ENCODE measurements at regions not wholly inside any gene's neighbourhood (a gene's known extent, or its start where the extent isn't known, plus 50 kb on each side); places are given as distances from the start of the nearest gene placed in this dataset.
"Not testable (repeated sequence)": the region's sequence is repeated elsewhere in the genome, so short reads cannot be mapped to it uniquely, and the experiment has no call there.

GRCh38 chr2:66632882-66633281, 198.0 kb downstream of the MEIS1 start:
- H3K36me3 Mint-ChIP-seq (ENCODE audit: low read depth); H3K9me3 Mint-ChIP-seq: not testable (repeated sequence)

GRCh38 chr2:66633631-66634030, 198.7 kb downstream of the MEIS1 start:
- Mint-ChIP-seq H3K27ac (no peak overlapping the region), H3K4me3 (no peak overlapping the region), H3K9me3 (peaks cover 9% of the 10 kb centered on the region), H3K36me3 (ENCODE audit: low read depth) (no peaks in the 10 kb centered on the region), H3K27me3 (no peaks in the 10 kb centered on the region), H3K4me1 (no peaks in the 10 kb centered on the region)
- no peak for ATAC-seq (replicated peaks)

More at GRCh38 chr2:66632882-66633281, 198.0 kb downstream of the MEIS1 start:
- not testable (repeated sequence) for ATAC-seq (replicated peaks); H3K27me3 Mint-ChIP-seq; H3K27ac Mint-ChIP-seq; H3K4me3 Mint-ChIP-seq; H3K4me1 Mint-ChIP-seq

- ATAC-seq (replicated peaks) = no peak
- no peaks in the 10 kb centered on the region for H3K36me3 Mint-ChIP-seq (ENCODE audit: low read depth)
- H3K27me3 Mint-ChIP-seq = no peaks in the 10 kb centered on the region
- no peaks in the 10 kb centered on the region for H3K4me1 Mint-ChIP-seq
- no peak overlapping the region for H3K4me3 Mint-ChIP-seq
- peaks cover 8% of the 10 kb centered on the region for H3K9me3 Mint-ChIP-seq
- no peak overlapping the region for H3K27ac Mint-ChIP-seq
Measured at GRCh38 chr2:66634784-66635183, 199.9 kb downstream of the MEIS1 start.

- no peaks in the 10 kb centered on the region for H3K4me1 Mint-ChIP-seq
- H3K27ac Mint-ChIP-seq = no peak overlapping the region
- H3K36me3 Mint-ChIP-seq (ENCODE audit: low read depth) = no peaks in the 10 kb centered on the region
- H3K4me3 Mint-ChIP-seq = no peak overlapping the region
- peaks cover 5% of the 10 kb centered on the region for H3K9me3 Mint-ChIP-seq
- ATAC-seq (replicated peaks) = no peak
- no peaks in the 10 kb centered on the region for H3K27me3 Mint-ChIP-seq
Measured at GRCh38 chr2:66641685-66642084, 206.8 kb downstream of the MEIS1 start.

- ATAC-seq (replicated peaks); H3K27me3 Mint-ChIP-seq; H3K36me3 Mint-ChIP-seq (ENCODE audit: low read depth); H3K4me1 Mint-ChIP-seq; H3K27ac Mint-ChIP-seq; H3K4me3 Mint-ChIP-seq: not testable (repeated sequence)
- peaks cover 14% of the 10 kb centered on the region for H3K9me3 Mint-ChIP-seq
Measured at GRCh38 chr2:66648081-66648480, 213.2 kb downstream of the MEIS1 start.

- Mint-ChIP-seq H3K27ac (no peak overlapping the region), H3K4me1 (no peaks in the 10 kb centered on the region), H3K36me3 (ENCODE audit: low read depth) (no peaks in the 10 kb centered on the region), H3K9me3 (peaks cover 14% of the 10 kb centered on the region), H3K27me3 (peaks cover 4% of the 10 kb centered on the region), H3K4me3 (no peak overlapping the region)
- ATAC-seq (replicated peaks) = no peak
Measured at GRCh38 chr2:66649006-66649405, 214.1 kb downstream of the MEIS1 start.

- Mint-ChIP-seq H3K4me3 (no peak overlapping the region), H3K4me1 (no peaks in the 10 kb centered on the region), H3K9me3 (peaks cover 9% of the 10 kb centered on the region), H3K27me3 (peaks cover 4% of the 10 kb centered on the region), H3K27ac (no peak overlapping the region), H3K36me3 (ENCODE audit: low read depth) (no peaks in the 10 kb centered on the region)
- ATAC-seq (replicated peaks) = no peak
Measured at GRCh38 chr2:66651295-66651694, 216.4 kb downstream of the MEIS1 start.

GRCh38 chr2:66660804-66661203, 225.9 kb downstream of the MEIS1 start:
- ATAC-seq (replicated peaks) = no peak
- Mint-ChIP-seq H3K36me3 (ENCODE audit: low read depth) (no peaks in the 10 kb centered on the region), H3K4me1 (no peaks in the 10 kb centered on the region), H3K27me3 (no peaks in the 10 kb centered on the region), H3K4me3 (no peak overlapping the region), H3K9me3 (peaks cover 12% of the 10 kb centered on the region), H3K27ac (no peak overlapping the region)

GRCh38 chr2:66661253-66662173, 226.6 kb downstream of the MEIS1 start:
- ATAC-seq (replicated peaks) = no peak
- no peaks in the 10 kb centered on the region for H3K27me3 Mint-ChIP-seq
- H3K4me1 Mint-ChIP-seq = no peaks in the 10 kb centered on the region
- no peaks in the 10 kb centered on the region for H3K36me3 Mint-ChIP-seq (ENCODE audit: low read depth)
- H3K27ac Mint-ChIP-seq = no peak overlapping the region
- no peak overlapping the region for H3K4me3 Mint-ChIP-seq
- peaks cover 12% of the 10 kb centered on the region for H3K9me3 Mint-ChIP-seq

- Mint-ChIP-seq H3K27ac (no peak overlapping the region), H3K9me3 (peaks cover 4% of the 10 kb centered on the region), H3K36me3 (ENCODE audit: low read depth) (no peaks in the 10 kb centered on the region), H3K4me3 (no peak overlapping the region), H3K27me3 (no peaks in the 10 kb centered on the region), H3K4me1 (no peaks in the 10 kb centered on the region)
- no peak for ATAC-seq (replicated peaks)
Measured at GRCh38 chr2:66665124-66665984, 230.4 kb downstream of the MEIS1 start.

GRCh38 chr2:66667301-66667700, 232.4 kb downstream of the MEIS1 start:
- H3K4me1 Mint-ChIP-seq = no peaks in the 10 kb centered on the region
- no peaks in the 10 kb centered on the region for H3K27me3 Mint-ChIP-seq
- H3K27ac Mint-ChIP-seq = no peak overlapping the region
- ATAC-seq (replicated peaks) = no peak
- H3K36me3 Mint-ChIP-seq (ENCODE audit: low read depth) = no peaks in the 10 kb centered on the region
- H3K9me3 Mint-ChIP-seq = no peaks in the 10 kb centered on the region
- no peak overlapping the region for H3K4me3 Mint-ChIP-seq

- Mint-ChIP-seq H3K27ac (no peak overlapping the region), H3K4me3 (no peak overlapping the region), H3K36me3 (ENCODE audit: low read depth) (no peaks in the 10 kb centered on the region), H3K27me3 (no peaks in the 10 kb centered on the region), H3K4me1 (no peaks in the 10 kb centered on the region), H3K9me3 (no peaks in the 10 kb centered on the region)
- ATAC-seq (replicated peaks) = no peak
Measured at GRCh38 chr2:66673286-66673685, 238.4 kb downstream of the MEIS1 start.

- Mint-ChIP-seq H3K9me3 (no peaks in the 10 kb centered on the region), H3K4me1 (no peaks in the 10 kb centered on the region), H3K27ac (no peak overlapping the region), H3K27me3 (no peaks in the 10 kb centered on the region), H3K36me3 (ENCODE audit: low read depth) (no peaks in the 10 kb centered on the region), H3K4me3 (no peak overlapping the region)
- ATAC-seq (replicated peaks) = no peak
Measured at GRCh38 chr2:66674087-66674486, 239.2 kb downstream of the MEIS1 start.

- H3K4me1 Mint-ChIP-seq = no peaks in the 10 kb centered on the region
- no peak for ATAC-seq (replicated peaks)
- H3K4me3 Mint-ChIP-seq = no peak overlapping the region
- no peak overlapping the region for H3K27ac Mint-ChIP-seq
- H3K27me3 Mint-ChIP-seq = no peaks in the 10 kb centered on the region
- no peaks in the 10 kb centered on the region for H3K36me3 Mint-ChIP-seq (ENCODE audit: low read depth)
- no peaks in the 10 kb centered on the region for H3K9me3 Mint-ChIP-seq
Measured at GRCh38 chr2:66675591-66675990, 240.7 kb downstream of the MEIS1 start.

- Mint-ChIP-seq H3K9me3 (no peaks in the 10 kb centered on the region), H3K36me3 (ENCODE audit: low read depth) (no peaks in the 10 kb centered on the region), H3K4me3 (no peak overlapping the region), H3K27ac (no peak overlapping the region), H3K4me1 (no peaks in the 10 kb centered on the region), H3K27me3 (no peaks in the 10 kb centered on the region)
- ATAC-seq (replicated peaks) = no peak
Measured at GRCh38 chr2:66679442-66679841, 244.5 kb downstream of the MEIS1 start.
